GM12872 (cell line): ENCODE measurements at regions not wholly inside any gene's neighbourhood (a gene's known extent, or its start where the extent isn't known, plus 50 kb on each side); places are given as distances from the start of the nearest gene placed in this dataset.

Experiments used
- TF ChIP-seq, protein P1 (sequence below): IDR thresholded peaks from 3 replicates; pipeline ENCODE4 v1.5.1; 2011; ENCODE audit warnings: low read depth, mild to moderate bottlenecking, low read length, moderate library complexity; ENCODE audit not compliant: insufficient read depth

GRCh38 chr1:116311756-116312680 lies 61.0 kb upstream of the ATP1A1 start:
- TF ChIP-seq, protein P1, sequence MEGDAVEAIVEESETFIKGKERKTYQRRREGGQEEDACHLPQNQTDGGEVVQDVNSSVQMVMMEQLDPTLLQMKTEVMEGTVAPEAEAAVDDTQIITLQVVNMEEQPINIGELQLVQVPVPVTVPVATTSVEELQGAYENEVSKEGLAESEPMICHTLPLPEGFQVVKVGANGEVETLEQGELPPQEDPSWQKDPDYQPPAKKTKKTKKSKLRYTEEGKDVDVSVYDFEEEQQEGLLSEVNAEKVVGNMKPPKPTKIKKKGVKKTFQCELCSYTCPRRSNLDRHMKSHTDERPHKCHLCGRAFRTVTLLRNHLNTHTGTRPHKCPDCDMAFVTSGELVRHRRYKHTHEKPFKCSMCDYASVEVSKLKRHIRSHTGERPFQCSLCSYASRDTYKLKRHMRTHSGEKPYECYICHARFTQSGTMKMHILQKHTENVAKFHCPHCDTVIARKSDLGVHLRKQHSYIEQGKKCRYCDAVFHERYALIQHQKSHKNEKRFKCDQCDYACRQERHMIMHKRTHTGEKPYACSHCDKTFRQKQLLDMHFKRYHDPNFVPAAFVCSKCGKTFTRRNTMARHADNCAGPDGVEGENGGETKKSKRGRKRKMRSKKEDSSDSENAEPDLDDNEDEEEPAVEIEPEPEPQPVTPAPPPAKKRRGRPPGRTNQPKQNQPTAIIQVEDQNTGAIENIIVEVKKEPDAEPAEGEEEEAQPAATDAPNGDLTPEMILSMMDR: no peak

- TF ChIP-seq, protein P1: no peak
Measured at GRCh38 chr1:116312681-116313069, 60.4 kb upstream of the ATP1A1 start.

DNA sequence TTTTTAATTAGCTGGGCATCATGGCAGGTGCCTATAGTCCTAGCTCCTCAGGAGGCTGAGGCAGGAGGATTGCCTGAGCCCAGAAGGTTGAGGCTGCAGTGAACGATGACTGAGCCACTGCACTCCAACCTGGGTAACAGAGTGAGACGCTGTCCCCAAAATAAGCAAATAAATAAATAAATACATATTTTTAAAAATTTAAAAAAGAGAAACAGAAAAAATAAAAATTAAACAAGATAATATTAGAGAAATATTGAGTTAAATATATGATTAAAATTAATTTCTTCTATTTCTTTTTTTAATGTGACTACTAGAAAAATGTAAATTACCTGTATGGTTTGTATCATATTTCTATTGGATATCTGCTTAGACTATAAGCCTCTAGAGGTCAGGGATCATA lies 59.3 kb upstream of the ATP1A1 start:
- TF ChIP-seq, protein P1: no peak

DNA sequence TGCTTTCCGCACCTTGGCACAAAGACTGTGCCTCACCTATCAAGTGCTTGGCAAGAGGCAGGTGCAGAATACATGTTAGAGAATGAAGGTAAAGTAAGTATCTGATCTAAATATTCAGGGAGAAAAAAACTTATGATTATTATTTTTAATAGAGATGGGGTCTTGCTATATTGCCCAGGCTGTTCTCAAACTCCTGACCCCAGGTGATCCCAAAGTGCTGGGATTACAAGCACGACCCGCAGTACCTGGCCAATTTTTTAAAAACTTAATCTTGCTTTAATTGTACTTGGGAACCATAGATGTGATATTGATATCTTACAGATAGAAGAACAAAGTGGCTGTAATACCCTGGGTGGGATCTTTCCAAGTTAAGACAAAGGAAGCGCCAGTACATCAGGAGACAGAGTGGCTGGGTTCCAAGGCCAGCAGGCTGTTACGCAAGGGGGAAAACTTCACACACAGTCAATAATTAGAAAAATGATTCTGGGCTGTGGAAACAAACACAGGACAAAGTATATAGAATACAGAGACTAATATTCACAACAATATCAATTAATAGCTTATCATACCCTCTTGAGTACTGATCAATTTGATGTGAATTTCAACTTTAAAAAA lies 58.6 kb upstream of the ATP1A1 start:
- TF ChIP-seq, protein P1: no peak

GRCh38 chr1:116316373-116316772 lies 56.7 kb upstream of the ATP1A1 start:
- TF ChIP-seq, protein P1: no peak

DNA sequence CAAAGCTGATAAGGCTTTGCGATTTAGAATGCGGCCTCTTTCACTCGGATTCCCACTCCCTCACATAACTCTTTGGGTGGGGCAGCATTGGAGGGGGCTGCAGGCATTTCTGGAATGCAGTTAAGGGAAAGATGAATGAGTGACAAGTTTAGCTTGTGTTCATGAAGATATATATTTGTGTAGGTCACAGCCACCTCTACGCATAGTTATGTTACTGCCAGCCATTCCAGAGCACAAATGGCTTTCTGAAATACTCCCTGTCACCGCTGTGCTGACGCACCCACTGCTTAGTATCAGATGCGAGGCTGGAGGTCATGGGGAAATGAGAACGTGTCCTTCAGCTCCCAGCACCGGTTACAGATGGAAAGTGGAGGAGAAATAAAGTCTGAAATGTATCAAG lies 54.1 kb upstream of the ATP1A1 start:
- TF ChIP-seq, protein P1: no peak

- TF ChIP-seq, protein P1: no peak
Measured at GRCh38 chr1:116320874-116321273, 52.2 kb upstream of the ATP1A1 start.
